Fibroblast of lung (primary cell): ENCODE measurements at regions not wholly inside any gene's neighbourhood (a gene's known extent, or its start where the extent isn't known, plus 50 kb on each side); places are given as distances from the start of the nearest gene placed in this dataset.

Source experiments
- DNase-seq, 2 donors: peaks; one replicate each; pipeline versions ENCODE4 v3.0.0 to v3.0.0-alpha.2; 2010; ENCODE audit warnings: low read depth in 2 of 2
- H2AFZ ChIP-seq: 2 replicates; pipeline ENCODE4 v1.5.1; 2012; ENCODE audit warnings: low read length, control low read depth, inconsistent platforms
- H3K27ac ChIP-seq: 2 replicates; pipeline ENCODE4 v1.5.1; 2011; ENCODE audit warnings: low read length, control low read depth; ENCODE audit not compliant: insufficient read depth
- H3K27me3 ChIP-seq: 2 replicates; pipeline ENCODE4 v1.5.1; 2011; ENCODE audit warnings: mild to moderate bottlenecking, low read length; ENCODE audit not compliant: control insufficient read depth, insufficient read depth
- H3K36me3 ChIP-seq: 2 replicates; pipeline ENCODE4 v1.5.1; 2011; ENCODE audit warnings: low read length; ENCODE audit not compliant: control insufficient read depth, insufficient read depth
- H3K4me1 ChIP-seq: 2 replicates; pipeline ENCODE4 v1.5.1; 2011; ENCODE audit warnings: low read length; ENCODE audit not compliant: control insufficient read depth, insufficient read depth; ENCODE audit errors: extremely low read depth
- H3K4me2 ChIP-seq: 2 replicates; pipeline ENCODE4 v1.5.1; 2011; ENCODE audit warnings: low read length, control low read depth; ENCODE audit not compliant: insufficient read depth; ENCODE audit errors: extremely low read depth
- H3K4me3 ChIP-seq, 4 experiments: fragments of 200-600 bp in 1 of 4; sonication (generic) in 1 of 4; replicated peaks in 1 of 4; 2 replicates each; pipeline ENCODE4 v1.5.1; 2011 to 2016; ENCODE audit warnings: low read length in 4 of 4, low read depth in 3 of 4, mild to moderate bottlenecking in 3 of 4, control low read depth in 2 of 4, inconsistent platforms in 1 of 4, mixed read lengths in 1 of 4; ENCODE audit not compliant: insufficient read depth in 1 of 4; ENCODE audit errors: control extremely low read depth in 1 of 4
- H3K79me2 ChIP-seq: 2 replicates; pipeline ENCODE4 v1.5.1; 2012; ENCODE audit warnings: mild to moderate bottlenecking, low read length, inconsistent platforms; ENCODE audit not compliant: control insufficient read depth, insufficient read depth
- H3K9ac ChIP-seq: 2 replicates; pipeline ENCODE4 v1.5.1; 2011; ENCODE audit warnings: mild to moderate bottlenecking, low read length, control low read depth; ENCODE audit not compliant: insufficient read depth
- H3K9me3 ChIP-seq: 2 replicates; pipeline ENCODE4 v1.5.1; 2012; ENCODE audit warnings: low read depth, low read length; ENCODE audit not compliant: control insufficient read depth, insufficient read depth
- H4K20me1 ChIP-seq: 2 replicates; pipeline ENCODE4 v1.5.1; 2011; ENCODE audit warnings: low read length; ENCODE audit not compliant: control insufficient read depth, insufficient read depth; ENCODE audit errors: extremely low read depth
- EZH2 ChIP-seq: IDR thresholded peaks from 2 replicates; pipeline ENCODE4 v1.5.1; 2012; ENCODE audit warnings: low read length, control low read depth, mild to moderate bottlenecking; ENCODE audit errors: missing control alignments
- TF ChIP-seq, protein P1 (sequence below), 2 donors: IDR thresholded peaks in 1 of 2; conservative IDR thresholded peaks in 1 of 2; 1 replicate in 1 of 2; 2 replicates in 1 of 2; pipeline ENCODE4 v1.5.1; 2011 to 2012; ENCODE audit warnings: low read length in 2 of 2, control low read depth in 1 of 2, inconsistent platforms in 1 of 2, low read depth in 1 of 2, mild to moderate bottlenecking in 1 of 2

DNA sequence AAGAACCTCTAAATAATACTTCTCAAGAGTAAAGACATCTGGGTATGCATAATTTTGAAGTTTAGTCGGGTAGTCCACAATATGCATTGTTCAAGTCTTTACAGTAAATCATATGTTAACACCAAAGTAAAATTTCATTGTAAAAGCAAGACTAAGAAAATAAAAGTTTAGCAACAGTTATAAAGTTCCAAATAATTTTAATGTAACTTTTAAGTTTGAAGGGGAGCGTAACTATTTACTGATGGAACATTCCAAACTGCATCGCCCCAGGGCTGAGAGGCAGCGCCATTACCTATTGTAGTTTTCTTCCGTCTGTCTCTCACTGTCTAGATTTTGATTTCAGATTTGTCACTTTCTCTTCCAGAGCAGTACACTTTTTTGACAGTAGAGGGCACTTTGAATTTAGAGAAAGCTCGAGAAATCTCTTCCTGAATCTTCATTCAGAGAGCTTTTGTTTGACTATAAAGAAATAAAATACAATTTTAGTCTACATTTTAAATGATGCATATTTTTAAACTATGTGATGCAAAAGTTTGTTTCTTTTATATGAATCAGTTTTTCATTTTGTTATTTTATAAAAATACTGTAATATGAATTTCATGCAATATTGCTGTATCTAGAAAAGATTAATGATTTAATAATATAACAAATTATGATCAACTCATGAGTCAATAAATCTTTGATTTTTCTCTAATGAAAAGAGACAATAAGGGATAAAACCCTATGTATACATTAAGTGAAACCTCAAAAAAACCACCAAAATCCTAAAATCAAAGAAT, 389.8 kb downstream of the FIGN start:
- Histone ChIP-seq H3K4me3 (no peak overlapping the region), H3K9ac (no peak overlapping the region), H3K27ac (no peak overlapping the region), H3K36me3 (no peaks in the 10 kb centered on the region), H4K20me1 (no peaks in the 10 kb centered on the region), H3K27me3 (no peaks in the 10 kb centered on the region), H3K9me3 (no peaks in the 10 kb centered on the region), H2AFZ (peak overlapping the region; percentile 76), H3K4me1 (peaks cover 5% of the 10 kb centered on the region), H3K79me2 (no peaks in the 10 kb centered on the region), H3K4me2 (peak overlapping the region; percentile 54)
- peak; percentile 45 to 66 for DNase-seq
- TF ChIP-seq EZH2, result no peak
- TF ChIP-seq, protein P1, sequence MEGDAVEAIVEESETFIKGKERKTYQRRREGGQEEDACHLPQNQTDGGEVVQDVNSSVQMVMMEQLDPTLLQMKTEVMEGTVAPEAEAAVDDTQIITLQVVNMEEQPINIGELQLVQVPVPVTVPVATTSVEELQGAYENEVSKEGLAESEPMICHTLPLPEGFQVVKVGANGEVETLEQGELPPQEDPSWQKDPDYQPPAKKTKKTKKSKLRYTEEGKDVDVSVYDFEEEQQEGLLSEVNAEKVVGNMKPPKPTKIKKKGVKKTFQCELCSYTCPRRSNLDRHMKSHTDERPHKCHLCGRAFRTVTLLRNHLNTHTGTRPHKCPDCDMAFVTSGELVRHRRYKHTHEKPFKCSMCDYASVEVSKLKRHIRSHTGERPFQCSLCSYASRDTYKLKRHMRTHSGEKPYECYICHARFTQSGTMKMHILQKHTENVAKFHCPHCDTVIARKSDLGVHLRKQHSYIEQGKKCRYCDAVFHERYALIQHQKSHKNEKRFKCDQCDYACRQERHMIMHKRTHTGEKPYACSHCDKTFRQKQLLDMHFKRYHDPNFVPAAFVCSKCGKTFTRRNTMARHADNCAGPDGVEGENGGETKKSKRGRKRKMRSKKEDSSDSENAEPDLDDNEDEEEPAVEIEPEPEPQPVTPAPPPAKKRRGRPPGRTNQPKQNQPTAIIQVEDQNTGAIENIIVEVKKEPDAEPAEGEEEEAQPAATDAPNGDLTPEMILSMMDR (conservative IDR thresholded peaks at IDR 0.05 in 1 of 2, IDR thresholded peaks at IDR 0.05 in 1 of 2; ENCODE audit: low read depth in 1 of 2, low read length in 2 of 2), result peak; percentile 66 to 79

DNA sequence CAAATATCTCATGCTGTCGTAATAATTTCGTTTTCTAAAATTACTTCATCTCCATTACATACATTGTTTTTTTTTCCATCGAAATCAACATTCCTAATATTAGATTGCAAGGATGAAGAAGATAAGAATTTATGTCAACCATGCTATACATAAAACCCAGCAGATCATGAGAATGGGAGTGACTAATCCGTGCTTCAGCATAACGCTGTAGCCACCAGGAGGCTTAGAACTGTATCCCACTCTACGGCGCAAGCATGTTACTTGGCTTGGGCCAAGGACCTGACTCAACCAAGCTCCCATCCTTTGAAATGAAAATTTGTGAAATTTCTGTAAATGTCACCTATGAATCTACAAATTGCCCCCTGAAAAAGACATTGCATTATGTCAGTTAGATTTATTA, 392.5 kb downstream of the FIGN start:
- no peaks in the 10 kb centered on the region for H3K4me1 ChIP-seq
- no peaks in the 10 kb centered on the region for H3K36me3 ChIP-seq
- H3K27ac ChIP-seq, result no peak overlapping the region
- no peak overlapping the region for H3K9ac ChIP-seq
- no peaks in the 10 kb centered on the region for H4K20me1 ChIP-seq
- H2AFZ ChIP-seq, result no peak overlapping the region
- H3K9me3 ChIP-seq, result no peaks in the 10 kb centered on the region
- H3K4me3 ChIP-seq, result no peak overlapping the region
- DNase-seq, result no peak
- TF ChIP-seq, protein P1 (conservative IDR thresholded peaks at IDR 0.05 in 1 of 2, IDR thresholded peaks at IDR 0.05 in 1 of 2; ENCODE audit: low read depth in 1 of 2, low read length in 2 of 2), result no peak
- no peak for TF ChIP-seq EZH2
- H3K4me2 ChIP-seq, result no peak overlapping the region
- no peaks in the 10 kb centered on the region for H3K27me3 ChIP-seq
- H3K79me2 ChIP-seq, result no peaks in the 10 kb centered on the region

DNA sequence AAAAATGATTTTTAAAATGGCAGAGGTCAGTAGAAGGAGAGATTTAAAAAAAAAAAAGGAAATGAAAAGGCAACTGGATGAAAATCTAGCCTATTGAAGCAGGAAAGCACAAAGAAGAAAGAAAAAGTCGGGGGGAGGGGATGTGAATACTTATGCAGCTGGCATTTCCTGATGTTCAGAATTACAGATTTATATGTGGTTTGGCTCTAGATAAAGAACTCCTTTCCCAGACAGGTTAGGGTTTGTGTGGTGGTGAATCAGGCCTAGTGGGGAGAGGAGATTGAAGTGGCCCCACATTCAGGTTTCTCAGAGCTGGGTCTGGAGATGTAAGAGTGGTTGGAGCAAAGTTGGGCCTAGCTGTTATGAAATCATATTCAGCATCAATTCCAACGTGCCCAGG, 394.4 kb downstream of the FIGN start:
- Histone ChIP-seq H3K27ac (no peak overlapping the region), H3K4me2 (no peak overlapping the region), H2AFZ (peak overlapping the region; percentile 28), H3K27me3 (no peaks in the 10 kb centered on the region), H3K4me3 (no peak overlapping the region), H3K9me3 (no peaks in the 10 kb centered on the region), H3K79me2 (no peaks in the 10 kb centered on the region), H4K20me1 (no peaks in the 10 kb centered on the region), H3K36me3 (no peaks in the 10 kb centered on the region), H3K9ac (no peak overlapping the region), H3K4me1 (no peaks in the 10 kb centered on the region)
- peak in 1 of 2 donors; percentile 93 for DNase-seq
- TF ChIP-seq, protein P1 (conservative IDR thresholded peaks at IDR 0.05 in 1 of 2, IDR thresholded peaks at IDR 0.05 in 1 of 2; ENCODE audit: low read depth in 1 of 2, low read length in 2 of 2), result no peak
- TF ChIP-seq EZH2, result no peak
